NCI-H526 (cell line): ENCODE measurements at regions not wholly inside any gene's neighbourhood (a gene's known extent, or its start where the extent isn't known, plus 50 kb on each side); places are given as distances from the start of the nearest gene placed in this dataset.

Experiments
- DNase-seq, 2 experiments: peaks; one replicate each; lab custom pipeline; 2025; lab: John Stamatoyannopoulos, UW

DNA sequence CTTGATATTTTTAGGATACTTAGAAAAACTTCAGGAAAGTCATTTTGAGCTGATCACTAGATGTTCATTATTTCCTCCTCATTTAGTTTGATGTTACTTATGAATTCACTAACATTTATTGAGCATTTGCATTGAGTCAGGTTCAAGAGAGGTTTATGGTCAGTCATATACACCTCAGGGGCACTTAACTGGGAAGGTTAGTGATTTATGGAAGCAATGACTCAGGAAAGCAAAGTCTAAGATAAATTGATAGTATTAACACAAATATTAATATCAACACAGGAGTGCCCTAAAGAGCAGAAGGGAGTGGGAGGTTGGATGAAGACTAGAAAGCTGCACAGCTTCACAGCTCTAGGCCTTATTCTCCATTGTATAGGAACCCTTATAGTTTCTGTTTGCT, 177.0 kb upstream of the TNFAIP3 start:
- no peak for DNase-seq

DNA sequence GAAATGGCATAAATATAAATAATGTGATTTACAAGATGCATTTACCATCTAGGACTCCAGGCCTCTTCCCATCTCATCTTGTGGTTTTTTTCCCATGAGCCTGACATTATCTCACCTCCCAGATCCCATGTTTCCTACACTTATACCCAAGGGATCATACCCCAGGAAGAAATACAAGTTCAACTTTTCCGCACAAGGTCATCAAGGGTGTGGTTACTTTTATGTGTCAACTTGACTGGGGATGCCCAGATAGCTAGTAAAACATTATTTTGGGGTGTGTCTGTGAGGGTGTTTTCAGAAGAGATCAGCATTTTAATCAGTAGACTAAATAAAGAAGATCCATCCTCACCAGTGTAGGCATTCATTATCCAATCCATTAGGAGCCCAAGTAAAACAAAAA, 176.3 kb upstream of the TNFAIP3 start:
- no peak for DNase-seq

DNA sequence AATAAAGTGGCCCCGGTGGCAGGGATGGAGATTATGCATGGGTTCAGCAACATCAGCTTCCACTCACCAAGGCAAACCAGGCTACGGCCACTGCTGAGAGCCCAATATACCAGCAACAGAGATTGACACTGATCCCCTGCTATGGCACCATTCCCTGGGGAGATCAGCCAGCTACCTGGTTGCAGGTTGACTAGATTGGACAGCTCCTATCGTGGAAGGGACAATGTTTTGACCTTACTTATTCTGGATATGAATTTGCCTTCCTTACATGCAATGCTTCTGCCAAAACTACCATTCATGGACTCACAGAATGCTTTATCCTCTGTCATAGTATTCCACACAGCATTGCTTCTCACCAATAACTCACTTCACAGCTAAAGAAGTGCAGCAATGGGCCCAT, 174.8 kb upstream of the TNFAIP3 start:
- no peak for DNase-seq

DNA sequence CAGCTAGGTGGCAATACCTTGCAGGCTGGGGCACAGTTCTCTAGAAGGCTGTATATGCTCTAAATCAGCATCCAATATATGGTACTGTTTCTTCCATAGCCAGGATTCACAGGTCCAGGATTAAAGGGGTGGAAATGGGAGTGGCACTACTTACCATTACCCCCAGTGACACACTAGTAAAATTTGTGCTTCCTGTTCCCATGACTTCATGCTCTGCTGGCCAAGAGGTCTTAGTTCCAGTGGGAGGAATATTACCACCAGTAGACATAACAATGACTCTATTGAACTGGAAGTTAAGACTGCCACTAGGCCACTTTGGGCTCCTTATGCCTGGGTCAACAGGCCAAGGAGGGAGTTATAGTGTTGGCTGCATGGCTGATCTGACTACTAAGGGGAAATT, 174.3 kb upstream of the TNFAIP3 start:
- DNase-seq: no peak

DNA sequence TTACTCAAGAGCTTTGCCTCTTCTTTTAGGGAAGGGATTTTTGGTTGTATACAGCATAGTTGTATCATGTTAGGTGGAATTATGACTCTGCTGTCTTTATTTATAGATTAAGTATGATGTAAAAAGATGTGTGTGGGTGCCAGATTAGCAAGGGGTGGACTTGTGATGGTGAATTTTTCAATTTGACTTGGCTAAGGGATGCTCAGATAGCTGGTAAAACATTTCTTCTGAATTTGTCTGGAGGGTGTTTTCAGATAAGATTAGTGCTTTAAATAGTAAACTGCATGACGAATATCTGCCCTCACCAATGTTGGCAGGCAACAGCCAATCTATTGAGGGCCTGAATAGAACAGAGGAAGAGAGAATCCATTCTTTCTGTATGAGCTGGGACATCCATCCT, 173.3 kb upstream of the TNFAIP3 start:
- no peak for DNase-seq

DNA sequence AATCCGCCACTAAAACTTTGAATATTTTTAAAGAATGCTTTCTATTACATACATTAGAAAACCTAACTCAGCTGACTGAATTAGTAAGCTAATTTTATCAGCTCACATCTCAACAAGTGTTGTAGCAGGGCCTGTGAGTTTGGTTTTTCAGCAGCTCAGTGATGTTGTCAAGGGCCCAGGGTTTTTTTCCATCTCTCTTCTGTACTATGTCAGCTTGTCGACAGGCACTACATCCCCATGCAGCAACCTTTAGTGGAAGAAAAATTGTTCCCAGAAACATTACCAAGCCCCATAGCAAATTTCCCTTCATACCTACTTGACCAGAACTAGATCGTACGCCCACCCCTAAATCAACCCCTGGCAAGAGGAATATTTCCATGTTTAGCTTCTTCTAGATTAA, 170.3 kb upstream of the TNFAIP3 start:
- no peak for DNase-seq

DNA sequence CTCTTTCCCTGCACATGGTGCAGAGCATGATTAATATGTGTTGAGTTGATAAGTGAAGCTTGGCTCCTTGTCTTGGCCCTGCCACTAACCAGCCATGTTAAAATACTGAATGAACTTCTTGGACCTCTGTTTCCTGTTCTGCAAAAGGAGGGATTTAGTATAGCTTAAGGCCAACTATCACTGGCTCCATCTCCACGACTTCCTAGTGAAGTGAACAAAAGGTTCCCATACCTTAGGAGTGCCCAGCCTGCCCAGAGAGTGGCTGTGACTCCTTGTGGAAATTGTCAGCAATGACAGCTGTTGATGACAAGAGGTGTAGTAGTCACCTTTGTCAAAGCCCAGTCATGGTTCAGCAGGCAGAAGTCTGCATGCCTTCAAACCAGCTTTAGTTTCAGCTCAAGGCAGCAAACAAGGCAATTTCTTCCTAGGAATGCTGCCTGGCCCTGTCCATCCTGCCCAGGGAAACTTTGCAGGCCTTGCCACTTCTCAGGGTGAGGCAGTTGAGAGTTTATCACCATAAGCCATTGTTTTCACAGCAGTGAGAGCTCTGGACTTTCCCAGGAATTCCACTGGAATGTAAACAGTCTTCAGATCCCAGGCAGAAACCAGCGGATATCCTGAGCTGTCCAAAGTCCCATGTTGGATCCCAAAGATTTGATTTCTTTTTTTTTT, 169.7 kb upstream of the TNFAIP3 start:
- DNase-seq: no peak

DNA sequence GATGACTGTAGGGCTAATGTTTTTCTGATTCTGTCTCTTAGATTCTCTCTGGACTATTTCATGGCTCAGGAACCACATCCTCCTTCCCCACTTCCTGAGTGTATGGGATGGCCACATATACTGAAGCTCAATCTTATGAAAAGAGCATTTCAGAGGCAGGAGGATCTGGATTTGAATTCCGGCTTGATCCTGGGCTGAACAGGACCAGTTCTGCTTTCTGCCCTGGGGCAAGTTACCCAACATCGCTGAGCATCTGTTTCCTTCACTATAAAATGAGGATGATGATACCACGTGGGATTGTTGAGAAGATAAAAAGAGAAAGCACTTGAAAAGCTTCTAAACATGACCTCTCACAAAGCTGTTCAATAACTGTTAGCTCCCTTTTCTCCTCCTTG, 168.4 kb upstream of the TNFAIP3 start:
- DNase-seq: no peak

DNA sequence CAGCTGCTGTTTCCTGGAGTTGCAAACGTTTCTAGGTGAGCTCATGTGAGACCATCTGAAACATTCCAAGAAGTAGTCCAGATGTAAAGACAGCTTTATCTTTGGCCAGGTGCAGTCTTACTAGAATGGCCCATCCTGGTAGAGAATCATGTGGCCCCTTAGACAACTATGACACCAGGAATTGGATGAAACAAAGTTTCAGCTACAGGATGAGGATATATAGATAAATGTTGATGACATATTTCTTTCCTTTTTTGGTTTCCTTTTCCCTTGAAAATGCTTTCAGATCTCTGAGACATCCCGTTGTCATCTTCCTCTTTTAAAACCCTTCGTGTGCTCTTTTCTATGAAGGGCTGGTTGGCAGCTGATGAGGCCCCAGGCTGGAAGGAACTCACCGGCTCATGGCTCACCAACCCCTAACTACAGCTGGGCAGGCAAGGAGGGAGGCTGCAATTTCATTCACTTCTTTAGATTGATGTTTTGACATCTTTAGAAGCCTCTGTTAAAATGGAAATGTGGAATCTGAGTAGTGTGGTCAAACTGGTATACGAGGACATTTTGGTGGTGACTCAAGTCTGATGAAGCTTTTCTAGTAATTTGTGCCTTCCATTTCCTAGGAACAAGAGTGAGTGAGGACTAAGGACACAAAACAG, 167.9 kb upstream of the TNFAIP3 start:
- DNase-seq: no peak

DNA sequence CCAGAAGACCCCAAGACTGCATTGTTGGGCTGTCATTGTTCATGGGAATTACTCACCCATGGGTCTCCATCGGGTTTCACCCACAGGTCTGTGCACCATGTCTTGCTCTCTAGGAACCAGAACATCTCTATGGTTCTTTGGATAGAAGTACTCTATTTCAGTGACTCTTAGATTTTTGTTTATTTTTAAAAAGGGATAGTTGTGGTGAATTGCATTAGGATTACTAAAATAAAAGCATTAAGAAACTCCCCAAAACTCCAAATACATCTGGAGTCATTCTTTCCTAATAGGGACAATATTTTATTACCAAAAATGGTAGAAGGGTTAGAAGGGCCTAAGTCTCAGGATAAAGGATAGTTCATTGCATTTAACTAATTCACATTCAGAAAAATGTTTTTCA, 166.9 kb upstream of the TNFAIP3 start:
- no peak for DNase-seq

DNA sequence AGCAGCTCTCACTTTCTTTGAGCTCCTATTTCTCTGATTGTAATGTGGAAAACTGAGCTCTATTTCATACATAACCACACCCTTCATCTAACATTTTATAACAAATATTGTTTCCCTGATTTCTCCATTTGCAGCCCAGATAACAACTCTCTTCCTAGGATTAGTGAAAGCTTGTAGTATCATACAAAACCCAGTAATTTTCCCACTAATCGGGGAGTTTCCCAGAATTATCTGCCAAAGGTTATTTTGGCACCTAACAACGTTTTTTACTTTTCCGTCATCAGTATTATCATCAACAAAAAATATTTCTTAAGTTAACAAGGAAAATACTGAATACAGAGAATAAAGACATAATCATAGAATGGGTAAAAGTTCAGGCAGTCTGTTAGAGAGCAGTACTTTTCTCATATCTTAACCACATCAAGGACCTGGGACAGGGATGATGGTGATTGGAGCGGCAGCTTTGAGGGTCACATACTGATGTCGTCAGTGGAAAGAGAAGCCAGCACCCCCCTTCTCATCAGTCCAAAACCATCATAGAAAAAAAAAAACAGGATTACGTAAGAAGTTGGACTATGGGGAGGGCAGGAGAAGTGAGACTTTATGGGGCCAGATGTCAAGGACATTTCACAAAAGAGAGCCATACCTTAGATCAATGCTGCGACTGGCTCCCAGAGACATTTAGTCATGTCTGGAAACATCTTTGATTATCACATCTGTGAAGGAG, 166.1 kb upstream of the TNFAIP3 start:
- DNase-seq: no peak

DNA sequence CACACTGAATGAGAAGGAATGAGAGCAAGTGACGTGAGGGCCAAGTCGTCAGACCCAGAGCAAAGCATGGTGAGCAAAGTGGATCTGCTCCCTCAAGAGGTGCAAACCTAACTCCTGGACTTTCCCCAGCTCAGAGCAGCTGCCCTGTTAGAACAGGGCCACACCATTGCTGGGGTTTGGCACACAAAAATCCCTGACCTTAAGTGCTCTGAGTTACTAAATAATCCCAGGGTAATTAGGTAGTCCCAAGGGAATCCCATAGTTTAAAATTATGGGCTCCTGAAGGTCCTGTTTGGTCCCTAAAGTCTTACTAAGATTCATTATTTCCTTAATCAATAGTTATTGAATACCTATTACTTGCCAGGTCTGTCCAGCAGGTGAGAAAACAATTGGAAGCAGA, 165.1 kb upstream of the TNFAIP3 start:
- no peak for DNase-seq

DNA sequence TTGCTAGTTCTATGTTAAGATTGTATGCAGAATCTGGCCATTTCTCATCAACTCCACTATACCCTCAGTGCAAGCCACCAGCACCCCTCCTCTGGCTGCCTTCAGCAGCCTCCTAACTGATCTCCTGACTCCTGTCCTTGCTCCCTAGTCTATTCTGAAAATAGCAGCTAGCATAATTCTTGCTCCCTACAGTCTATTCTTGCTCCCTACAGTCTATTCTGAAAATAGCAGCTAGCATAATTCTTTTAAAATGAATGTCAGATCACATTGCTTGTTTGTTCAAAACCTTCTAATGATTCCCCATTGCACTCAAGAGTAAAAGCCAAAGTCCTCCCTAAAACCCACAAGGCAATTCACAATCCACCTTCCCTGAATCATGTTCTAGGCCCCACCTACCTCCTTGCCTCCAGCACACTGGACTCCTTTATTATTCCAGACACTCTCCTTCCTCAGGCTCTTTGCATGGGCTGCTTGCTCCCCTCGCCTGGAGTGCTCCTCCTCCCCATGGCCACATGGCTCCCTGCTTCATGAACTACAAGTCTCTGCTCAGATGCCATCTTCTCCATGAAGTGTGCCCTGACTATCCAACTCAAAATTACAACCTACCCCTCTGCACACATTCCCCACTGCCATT, 164.2 kb upstream of the TNFAIP3 start:
- no peak for DNase-seq

DNA sequence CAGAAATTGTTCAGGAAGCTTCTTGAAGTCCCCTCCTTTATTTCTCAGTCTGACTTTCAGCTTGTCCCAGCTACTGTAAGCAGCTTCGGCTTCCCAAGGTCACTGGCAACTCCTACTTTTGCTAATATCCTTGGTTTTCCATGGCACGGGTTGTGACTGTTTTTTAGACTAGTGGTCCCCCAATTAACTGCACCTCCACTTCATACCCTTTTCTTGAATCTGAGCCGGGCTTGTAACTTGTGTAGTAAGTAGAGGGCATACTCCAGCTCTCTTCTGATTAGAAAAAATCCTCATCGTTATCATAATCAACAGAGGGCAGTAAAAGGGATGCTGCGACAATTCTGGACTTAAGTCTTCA, 162.3 kb upstream of the TNFAIP3 start:
- DNase-seq: no peak

DNA sequence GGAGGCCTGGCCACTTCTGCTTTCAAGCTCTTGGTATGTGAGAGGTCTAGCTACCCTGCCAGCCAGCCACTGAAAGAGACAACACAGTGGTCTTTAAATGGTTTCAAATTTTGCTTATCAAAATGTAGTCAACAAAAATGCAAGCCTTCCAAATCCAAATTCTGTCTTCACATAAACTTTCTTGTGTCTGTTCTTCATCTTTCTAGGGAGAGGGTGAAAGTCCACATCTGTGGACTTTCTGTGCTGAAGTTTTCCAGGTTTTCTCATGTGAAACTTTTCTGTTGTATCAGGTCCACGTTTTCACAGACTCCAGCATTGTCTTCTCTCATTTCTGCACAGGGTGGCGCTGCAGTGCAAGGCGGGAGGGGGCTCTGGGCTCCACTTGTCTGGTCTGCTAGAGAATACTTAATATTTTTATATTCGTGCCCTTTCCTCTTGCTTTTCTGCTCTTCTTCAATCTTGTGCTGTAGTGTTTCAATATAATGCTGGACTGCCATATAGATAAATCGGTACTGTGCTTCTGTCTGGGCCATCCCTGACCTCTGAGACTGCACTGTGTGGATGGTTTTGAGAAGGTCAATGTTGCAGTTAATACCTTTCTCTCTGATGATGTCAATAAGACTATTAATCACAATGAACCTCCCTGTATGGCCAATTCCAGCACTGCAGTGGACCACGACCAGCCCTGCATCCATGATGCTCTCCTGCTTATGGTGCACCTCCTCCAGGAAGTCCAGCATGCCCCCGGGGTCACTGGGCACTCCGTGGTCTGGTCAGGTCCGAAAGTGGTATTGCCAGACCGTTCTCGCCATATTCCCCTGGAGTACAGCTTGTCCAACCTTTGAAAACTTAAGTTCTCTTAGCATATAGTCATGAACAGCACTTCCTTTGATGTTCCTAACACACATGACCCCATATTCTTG, 161.6 kb upstream of the TNFAIP3 start:
- DNase-seq: peak in 1 of 2 experiments; percentile 55

DNA sequence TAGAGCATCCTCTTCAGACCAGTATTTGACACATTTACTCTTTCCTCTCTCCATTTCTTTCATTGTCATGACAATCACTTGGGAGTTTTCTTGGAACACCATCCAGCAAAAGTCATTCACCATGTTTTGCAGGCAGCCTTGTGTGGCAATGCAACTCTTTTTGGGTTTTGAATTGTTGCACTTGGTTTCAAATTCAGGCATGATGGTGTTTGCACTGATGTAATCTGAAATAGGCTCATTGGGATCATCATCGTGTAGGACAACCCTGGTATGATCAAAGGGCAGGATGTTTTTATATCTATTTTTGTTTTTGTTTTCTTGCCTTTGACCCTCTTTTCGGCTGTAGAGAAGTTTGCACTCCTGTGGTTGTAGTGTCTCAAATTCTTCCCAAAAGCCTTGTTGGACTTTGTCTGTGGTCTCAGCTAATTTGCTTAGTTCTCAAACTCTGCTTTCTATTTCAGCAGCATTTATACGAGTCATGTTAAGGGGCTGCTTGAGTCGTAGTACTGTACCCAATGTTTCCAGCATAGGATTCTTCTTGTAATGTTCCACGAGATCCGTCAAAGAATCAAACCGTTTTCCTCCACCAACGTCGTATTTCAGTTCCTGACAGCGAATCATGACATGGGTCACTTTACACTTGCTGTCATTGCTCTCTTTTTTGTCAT, 160.8 kb upstream of the TNFAIP3 start:
- DNase-seq: no peak

DNA sequence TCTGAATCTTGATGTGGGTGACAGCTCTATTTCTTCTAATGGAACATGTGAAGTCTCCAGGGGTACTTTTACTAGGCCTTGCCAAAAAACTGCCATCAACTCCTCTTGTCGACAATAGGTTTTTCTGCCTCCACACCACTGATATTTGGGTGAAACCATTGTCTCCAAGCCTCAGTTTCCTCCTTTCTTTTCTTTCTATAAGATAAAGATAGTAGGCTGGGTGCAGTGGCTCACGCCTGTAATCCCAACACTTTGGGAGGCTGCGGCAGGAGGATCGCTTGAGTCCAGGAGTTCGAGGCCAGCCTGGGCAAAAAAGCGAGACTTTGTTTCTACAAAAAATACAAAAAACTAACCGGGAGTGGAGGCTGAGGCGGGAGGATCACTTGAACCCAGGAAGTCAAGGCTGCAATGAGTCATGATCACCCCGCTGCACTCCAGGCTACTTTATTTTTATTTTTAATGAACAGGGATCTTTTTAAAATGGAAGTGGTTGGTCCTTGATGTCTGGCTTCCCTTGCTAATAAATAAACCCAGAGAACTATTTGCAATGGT, 159.9 kb upstream of the TNFAIP3 start:
- no peak for DNase-seq

DNA sequence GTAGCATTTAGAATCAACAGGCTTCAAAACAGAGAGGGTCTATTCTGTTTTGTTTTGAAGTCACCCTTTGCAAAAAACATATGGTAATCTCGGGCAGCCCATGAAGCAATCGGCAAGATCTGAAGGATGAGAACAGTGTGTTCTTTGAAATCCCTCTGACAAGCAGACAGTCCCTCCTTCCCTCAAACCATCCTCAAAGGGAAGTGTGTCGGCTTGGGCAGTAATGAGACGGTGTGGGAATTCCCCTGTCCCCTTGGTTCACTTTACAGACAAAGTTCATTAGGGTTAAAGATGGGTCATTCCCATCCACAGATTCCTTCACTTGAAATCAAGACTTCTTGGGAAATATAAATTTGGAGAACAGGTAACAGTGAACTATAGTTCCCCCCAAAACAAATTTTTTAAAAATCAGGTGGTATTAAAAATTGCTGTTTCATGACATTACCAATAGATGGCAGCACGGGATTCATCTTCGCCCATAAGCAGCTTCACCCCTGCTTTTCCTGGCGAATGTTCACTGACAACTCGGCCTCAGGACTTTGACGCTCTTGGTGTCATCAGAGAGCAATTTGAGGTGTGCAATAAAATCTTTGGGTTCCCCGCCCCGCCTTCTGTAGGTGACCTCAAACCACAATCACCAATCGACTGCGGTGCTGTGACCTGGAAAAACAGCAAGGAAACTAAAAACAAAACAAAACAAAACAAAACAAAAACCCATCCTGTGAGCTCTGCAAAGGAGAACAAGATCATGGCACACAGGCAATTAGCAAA, 159.3 kb upstream of the TNFAIP3 start:
- peak; percentile 69 to 80 for DNase-seq

DNA sequence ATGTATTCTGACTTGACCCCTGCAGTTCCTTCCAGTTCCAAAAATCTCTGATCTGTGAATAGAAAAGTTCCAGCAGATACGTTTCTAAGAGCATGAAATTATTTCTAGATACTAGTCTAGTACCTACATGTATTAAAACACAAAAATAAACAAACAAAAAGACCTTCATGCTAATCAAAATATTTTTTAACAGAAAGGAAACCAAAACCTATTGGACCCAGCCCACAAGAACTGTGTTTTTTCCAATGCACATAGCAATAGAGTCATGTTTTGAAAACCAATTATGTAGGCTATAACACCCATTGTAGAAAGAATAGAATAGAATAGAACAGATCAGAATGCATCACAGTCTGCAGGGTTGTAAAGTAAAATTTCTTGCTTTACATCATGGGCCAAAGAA, 158.6 kb upstream of the TNFAIP3 start:
- DNase-seq: no peak
